ENCODE measurements at regions not wholly inside any gene's neighbourhood (a gene's known extent, or its start where the extent isn't known, plus 50 kb on each side); places are given as distances from the start of the nearest gene placed in this dataset.

- intact Hi-C loops (cut with micrococcal nuclease) (no loop called here), dilution Hi-C loops (cut with MboI; ENCODE audit: extremely low pct_ligation_motif_present, low sequenced_read_pairs) (no loop called here)
- TF ChIP-seq FOS (IDR thresholded peaks at IDR 0.05; ENCODE audit: borderline replicate concordance, insufficient read depth, low read length) (no peak), MYC (IDR thresholded peaks at IDR 0.05; ENCODE audit: low read depth, low read length) (no peak), GATA2 (IDR thresholded peaks at IDR 0.05; ENCODE audit: insufficient read depth, insufficient read length, low read depth, low read length) (no peak), MAX (IDR thresholded peaks at IDR 0.05; ENCODE audit: insufficient read depth, insufficient read length) (no peak), CTCF (IDR thresholded peaks at IDR 0.05; ENCODE audit: extremely low read depth in 1 of 2, insufficient read depth in 1 of 2, low read depth in 1 of 2, low read length in 2 of 2) (no peak), POLR2AphosphoS5 (IDR thresholded peaks at IDR 0.05; ENCODE audit: insufficient read depth, low read depth, low read length) (no peak), POLR2A (IDR thresholded peaks at IDR 0.05; ENCODE audit: low read depth, low read length) (no peak), JUN (IDR thresholded peaks at IDR 0.05; ENCODE audit: borderline replicate concordance, insufficient read depth, insufficient read length, low read depth) (no peak), EZH2 (IDR thresholded peaks at IDR 0.05; ENCODE audit: borderline replicate concordance, low read depth, low read length, severe bottlenecking) (no peak)
- ChIA-PET CTCF (no interaction called here), POLR2A (no interaction called here)
- BruUV-seq (replicated peaks), result no TSS peak
- Histone ChIP-seq H3K4me1 (ENCODE audit: control insufficient read depth, extremely low read depth, insufficient read depth, low read length) (no peaks in the 10 kb centered on the region), H4K20me1 (replicated peaks; ENCODE audit: control insufficient read depth, extremely low read depth, insufficient read depth, low read length) (no peaks in the 10 kb centered on the region), H3K9me1 (replicated peaks; ENCODE audit: control insufficient read depth, extremely low read depth, insufficient read depth, low read length) (no peaks in the 10 kb centered on the region), H3K9ac (replicated peaks; ENCODE audit: extremely low read depth, insufficient read depth, low read length) (no peak overlapping the region), H3K36me3 (ENCODE audit: control insufficient read depth in 2 of 2, extremely low read depth in 1 of 2, insufficient read depth in 2 of 2, low read length in 2 of 2) (no peaks in the 10 kb centered on the region), H3K9me3 (replicated peaks; ENCODE audit: control insufficient read depth, insufficient read depth, low read length) (no peaks in the 10 kb centered on the region), H3K27ac (ENCODE audit: insufficient read depth, low read depth, low read length) (no peak overlapping the region), H3K4me2 (ENCODE audit: insufficient read depth, low read length) (no peak overlapping the region), H3K4me3 (replicated peaks in 1 of 3; ENCODE audit: insufficient read depth in 1 of 3, low read depth in 1 of 3, low read length in 3 of 3) (no peak overlapping the region), H3K79me2 (ENCODE audit: control insufficient read depth, insufficient read depth, low read length) (no peaks in the 10 kb centered on the region), H2AFZ (ENCODE audit: low read depth, low read length) (no peak overlapping the region), H3K27me3 (ENCODE audit: control insufficient read depth in 2 of 2, insufficient read depth in 2 of 2, low read length in 2 of 2) (no peaks in the 10 kb centered on the region)
- DNase-seq (ENCODE audit: low read depth, low spot score), result no peak
- FAIRE-seq, result no peak
Observed at GRCh38 chr5:26674846-26675245, 363.5 kb downstream of the CDH9 start.
